Breast epithelium (tissue), 4 donors: ENCODE measurements at regions not wholly inside any gene's neighbourhood (a gene's known extent, or its start where the extent isn't known, plus 50 kb on each side); places are given as distances from the start of the nearest gene placed in this dataset.
A peak's percentile ranks its signal among the peaks of the same experiment; 100 is the strongest.

Source experiments
- DNase-seq, 2 donors: peaks; one replicate each; pipeline ENCODE4 v3.0.0-alpha.2; 2019; ENCODE audit warnings: low spot score in 2 of 2
- H3K27ac ChIP-seq, 2 donors: fragments of 200-600 bp; sonication (generic) in 1 of 2; one replicate each; pipeline ENCODE4 v1.5.1; 2016 to 2019; ENCODE audit warnings: mild to moderate bottlenecking in 1 of 2
- H3K27me3 ChIP-seq, 2 donors: fragments of 200-600 bp; sonication (generic) in 1 of 2; one replicate each; pipeline versions ENCODE4 v1.5.1 to v1.6.0; 2017 to 2019; ENCODE audit warnings: control low read depth in 1 of 2, mild to moderate bottlenecking in 1 of 2
- H3K36me3 ChIP-seq: fragments of 200-600 bp; one replicate; pipeline ENCODE4 v1.5.1; 2019
- H3K4me1 ChIP-seq, 2 donors: fragments of 200-600 bp; sonication (generic); one replicate each; pipeline ENCODE4 v1.5.1; 2016 to 2019; ENCODE audit warnings: control low read depth in 1 of 2
- H3K4me3 ChIP-seq, 3 donors: fragments of 200-600 bp; sonication (generic); 1 replicate in 2 of 3; 2 replicates in 1 of 3; pipeline ENCODE4 v1.5.1; 2016 to 2019; ENCODE audit warnings: mild to moderate bottlenecking in 3 of 3, moderate library complexity in 2 of 3
- H3K9me3 ChIP-seq, 2 donors: fragments of 200-600 bp; sonication (generic) in 1 of 2; one replicate each; pipeline ENCODE4 v1.5.1; 2016 to 2019; ENCODE audit warnings: control low read depth in 1 of 2
- POLR2A ChIP-seq: fragments of 450-650 bp; IDR thresholded peaks from one replicate; pipeline ENCODE4 v1.6.1; 2016; ENCODE audit warnings: antibody characterized with exemption, mild to moderate bottlenecking, moderate library complexity
- POLR2AphosphoS5 ChIP-seq, 3 donors: sonication (generic); formaldehyde crosslinking; IDR thresholded peaks; one replicate each; pipeline ENCODE4 v1.6.1; 2017; ENCODE audit warnings: antibody characterized with exemption in 3 of 3
- intact Hi-C: fragments of 100-400 bp; cut with DNase I; formaldehyde crosslinking; loops from one replicate; pipeline ENCODE4 v1.15.1; 2023; ENCODE audit warnings: low total_unique reads
- TF ChIP-seq, protein P1 (sequence below), 3 donors: fragments of 450-650 bp; IDR thresholded peaks; one replicate each; pipeline ENCODE4 v1.5.1; 2016 to 2017; ENCODE audit warnings: antibody characterized with exemption in 3 of 3, mild to moderate bottlenecking in 3 of 3, moderate library complexity in 3 of 3

- no peak for TF ChIP-seq POLR2A
- no peak for TF ChIP-seq POLR2AphosphoS5 (IDR thresholded peaks at IDR 0.05)
- no peaks in the 10 kb centered on the region for H3K36me3 ChIP-seq
- no peaks in the 10 kb centered on the region for H3K9me3 ChIP-seq
- H3K27me3 ChIP-seq, result no peaks in the 10 kb centered on the region
- no peak for DNase-seq
- H3K27ac ChIP-seq, result no peak overlapping the region
- H3K4me1 ChIP-seq, result no peaks in the 10 kb centered on the region
- intact Hi-C loops, result no loop called here
- H3K4me3 ChIP-seq, result no peak overlapping the region
Observed at GRCh38 chr7:32259931-32260596, 189.9 kb upstream of the PDE1C start.

DNA sequence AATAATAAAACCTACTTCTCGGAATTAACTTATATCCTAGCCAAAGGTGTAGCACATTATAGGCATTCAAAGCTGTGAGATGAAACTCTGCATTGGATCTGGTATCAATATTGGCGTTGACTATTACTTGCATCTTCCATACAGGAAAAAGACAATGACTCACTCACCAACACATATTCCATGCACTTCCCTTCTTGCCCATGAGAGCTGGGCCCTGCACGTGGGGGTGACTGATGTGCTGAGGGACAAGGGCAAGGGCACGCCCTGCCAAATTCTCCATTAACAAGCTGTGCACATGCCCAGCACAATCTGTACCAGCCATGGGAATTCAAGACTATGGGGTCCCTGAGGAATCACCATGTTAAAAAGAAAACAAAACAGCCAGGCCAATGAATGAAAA lies 188.1 kb upstream of the PDE1C start:
- H3K4me3 ChIP-seq, result no peak overlapping the region
- intact Hi-C loops, result no loop called here
- H3K27me3 ChIP-seq, result no peaks in the 10 kb centered on the region
- H3K4me1 ChIP-seq, result no peaks in the 10 kb centered on the region
- no peaks in the 10 kb centered on the region for H3K9me3 ChIP-seq
- no peaks in the 10 kb centered on the region for H3K36me3 ChIP-seq
- no peak for TF ChIP-seq POLR2A
- no peak for TF ChIP-seq POLR2AphosphoS5 (IDR thresholded peaks at IDR 0.05)
- TF ChIP-seq, protein P1, sequence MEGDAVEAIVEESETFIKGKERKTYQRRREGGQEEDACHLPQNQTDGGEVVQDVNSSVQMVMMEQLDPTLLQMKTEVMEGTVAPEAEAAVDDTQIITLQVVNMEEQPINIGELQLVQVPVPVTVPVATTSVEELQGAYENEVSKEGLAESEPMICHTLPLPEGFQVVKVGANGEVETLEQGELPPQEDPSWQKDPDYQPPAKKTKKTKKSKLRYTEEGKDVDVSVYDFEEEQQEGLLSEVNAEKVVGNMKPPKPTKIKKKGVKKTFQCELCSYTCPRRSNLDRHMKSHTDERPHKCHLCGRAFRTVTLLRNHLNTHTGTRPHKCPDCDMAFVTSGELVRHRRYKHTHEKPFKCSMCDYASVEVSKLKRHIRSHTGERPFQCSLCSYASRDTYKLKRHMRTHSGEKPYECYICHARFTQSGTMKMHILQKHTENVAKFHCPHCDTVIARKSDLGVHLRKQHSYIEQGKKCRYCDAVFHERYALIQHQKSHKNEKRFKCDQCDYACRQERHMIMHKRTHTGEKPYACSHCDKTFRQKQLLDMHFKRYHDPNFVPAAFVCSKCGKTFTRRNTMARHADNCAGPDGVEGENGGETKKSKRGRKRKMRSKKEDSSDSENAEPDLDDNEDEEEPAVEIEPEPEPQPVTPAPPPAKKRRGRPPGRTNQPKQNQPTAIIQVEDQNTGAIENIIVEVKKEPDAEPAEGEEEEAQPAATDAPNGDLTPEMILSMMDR (IDR thresholded peaks at IDR 0.05), result no peak
- no peak for DNase-seq
- H3K27ac ChIP-seq, result no peak overlapping the region

DNA sequence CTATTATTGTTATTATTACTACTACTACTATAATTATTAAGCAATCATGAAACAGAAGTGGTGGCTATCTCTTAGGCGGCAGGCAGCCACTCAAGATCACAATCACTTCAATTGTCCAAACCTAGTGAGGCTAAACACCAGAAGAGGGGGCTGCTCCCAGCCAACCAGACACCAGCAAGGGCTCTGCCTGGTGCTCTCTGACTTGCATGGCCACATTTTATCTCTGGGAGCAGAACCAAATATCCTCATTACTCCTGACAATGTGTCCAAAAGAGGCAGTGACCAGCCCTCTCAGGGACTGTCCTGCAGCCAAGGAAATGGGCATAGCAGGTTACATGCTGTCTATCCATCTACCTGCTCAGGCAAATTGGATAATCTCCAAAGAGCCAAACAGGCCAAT lies 187.4 kb upstream of the PDE1C start:
- Histone ChIP-seq H3K9me3 (no peaks in the 10 kb centered on the region), H3K4me1 (no peaks in the 10 kb centered on the region), H3K36me3 (no peaks in the 10 kb centered on the region), H3K4me3 (no peak overlapping the region), H3K27me3 (no peaks in the 10 kb centered on the region), H3K27ac (no peak overlapping the region)
- no peak for DNase-seq
- TF ChIP-seq POLR2A, result no peak
- intact Hi-C loops, result no loop called here

GRCh38 chr7:32256811-32257210 lies 186.6 kb upstream of the PDE1C start:
- TF ChIP-seq POLR2A (no peak), POLR2AphosphoS5 (IDR thresholded peaks at IDR 0.05) (no peak)
- TF ChIP-seq, protein P1 (IDR thresholded peaks at IDR 0.05), result no peak
- no peak overlapping the region for H3K4me3 ChIP-seq

GRCh38 chr7:32256376-32256775 lies 186.2 kb upstream of the PDE1C start:
- Histone ChIP-seq H3K4me1 (no peaks in the 10 kb centered on the region), H3K9me3 (no peaks in the 10 kb centered on the region), H3K27ac (peak overlapping the region in 1 of 2 donors; percentile 7), H3K4me3 (no peak overlapping the region), H3K36me3 (no peaks in the 10 kb centered on the region), H3K27me3 (no peaks in the 10 kb centered on the region)
- DNase-seq, result no peak
- TF ChIP-seq POLR2A, result no peak
- TF ChIP-seq, protein P1 (IDR thresholded peaks at IDR 0.05), result no peak
- no peak for TF ChIP-seq POLR2AphosphoS5 (IDR thresholded peaks at IDR 0.05)
- intact Hi-C loops, result no loop called here

More at GRCh38 chr7:32256811-32257210, 186.6 kb upstream of the PDE1C start:
- intact Hi-C loops, result no loop called here
- DNase-seq, result no peak
- H3K36me3 ChIP-seq, result no peaks in the 10 kb centered on the region
- H3K27ac ChIP-seq, result no peak overlapping the region
- H3K4me1 ChIP-seq, result no peaks in the 10 kb centered on the region
- H3K9me3 ChIP-seq, result no peaks in the 10 kb centered on the region
- no peaks in the 10 kb centered on the region for H3K27me3 ChIP-seq

DNA sequence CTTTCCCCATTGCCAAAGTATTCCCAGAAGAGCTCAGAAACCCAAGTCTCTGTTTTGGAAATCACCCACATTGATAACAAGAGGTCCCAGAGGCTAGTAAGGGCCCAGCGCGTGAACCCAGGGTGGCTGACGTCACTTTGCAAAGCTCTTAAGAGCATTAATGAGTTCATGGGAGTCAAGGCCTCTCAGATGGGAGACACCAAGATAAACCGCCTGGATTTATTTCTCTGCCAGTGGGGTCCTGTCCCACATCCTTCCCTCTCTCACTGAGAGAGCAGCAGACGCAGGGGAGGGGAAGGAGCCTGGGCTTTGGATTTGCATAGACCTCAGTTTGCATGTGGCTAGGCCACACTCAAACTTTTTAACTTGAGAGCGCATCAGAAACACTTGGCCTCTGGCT lies 184.8 kb upstream of the PDE1C start:
- intact Hi-C loops, result no loop called here
- H3K9me3 ChIP-seq, result no peaks in the 10 kb centered on the region
- H3K27ac ChIP-seq, result no peak overlapping the region
- TF ChIP-seq, protein P1 (IDR thresholded peaks at IDR 0.05), result no peak
- TF ChIP-seq POLR2AphosphoS5 (IDR thresholded peaks at IDR 0.05), result no peak
- H3K4me1 ChIP-seq, result no peaks in the 10 kb centered on the region
- H3K27me3 ChIP-seq, result no peaks in the 10 kb centered on the region
- no peak overlapping the region for H3K4me3 ChIP-seq
- no peaks in the 10 kb centered on the region for H3K36me3 ChIP-seq
- no peak for DNase-seq
